HCT116 (cell line): ENCODE measurements at regions not wholly inside any gene's neighbourhood (a gene's known extent, or its start where the extent isn't known, plus 50 kb on each side); places are given as distances from the start of the nearest gene placed in this dataset.

Experiments
- ATAC-seq: fragments of 200-7000 bp; cut with Tn5 transposase; 2 replicates; pipeline ENCODE4 v1.9.1; 2020; ENCODE audit warnings: mild to moderate bottlenecking, moderate library complexity
- BruUV-seq: library from RNA; stranded (reverse); fragments of 400-500 nt; replicated peaks from 2 replicates; lab custom pipeline; 2021; lab: Mats Ljungman, UMichigan
- CTCF ChIA-PET: fragments of 300-600 bp; sonication (Branson Sonifier 250); formaldehyde crosslinking; loops from one replicate; lab custom pipeline; 2021; ENCODE audit warnings: antibody characterized with exemption; lab: Charles Lee
- POLR2A ChIA-PET: fragments of 300-600, 350-600 bp; sonication (Branson Sonifier 250); formaldehyde crosslinking; loops from one replicate; lab custom pipeline; 2021; ENCODE audit warnings: antibody characterized with exemption; lab: Charles Lee
- RAD21 ChIA-PET, 2 experiments: fragments of 300-600 bp; sonication (Branson Sonifier 250); formaldehyde crosslinking; loops; one replicate each; lab custom pipeline; 2023; ENCODE audit warnings: low total read pairs in 2 of 2; ENCODE audit not compliant: uncharacterized antibody in 2 of 2, unreplicated experiment in 2 of 2, low non-redundant PET in 1 of 2; lab: Charles Lee
- DNase-seq: peaks from one replicate; pipeline ENCODE4 v3.0.0-alpha.2; 2010; ENCODE audit warnings: low read depth, low spot score
- H2AFZ ChIP-seq: fragments of 200-600 bp; shearing (Covaris generic), sonication (generic); 2 replicates; pipeline ENCODE4 v1.6.1; 2017; ENCODE audit warnings: low read depth, mixed run types, mixed read lengths, antibody characterized with exemption, low read length; ENCODE audit not compliant: poor library complexity, severe bottlenecking
- H3K27ac ChIP-seq: 2 replicates; pipeline ENCODE4 v1.5.1; 2012; ENCODE audit warnings: low read depth, low read length
- H3K27me3 ChIP-seq: fragments of 200-600 bp; sonication (generic); 2 replicates; pipeline ENCODE4 v1.6.1; 2016; ENCODE audit warnings: mixed run types, low read length, mixed read lengths; ENCODE audit not compliant: insufficient read depth
- H3K36me3 ChIP-seq, 2 experiments: fragments of 200-500 bp in 1 of 2; fragments of 200-600 bp in 1 of 2; sonication (Bioruptor generic) in 1 of 2; sonication (generic) in 1 of 2; 2 replicates each; pipeline versions ENCODE4 v1.5.1 to v1.6.1; 2014 to 2016; ENCODE audit warnings: low read length in 2 of 2, inconsistent platforms in 1 of 2, mixed read lengths in 1 of 2, mixed run types in 1 of 2; ENCODE audit not compliant: insufficient read depth in 2 of 2, control insufficient read depth in 1 of 2
- H3K4me1 ChIP-seq, 2 experiments: fragments of 200-600 bp in 1 of 2; sonication (generic) in 1 of 2; 2 replicates each; pipeline versions ENCODE4 v1.5.1 to v1.6.1; 2012 to 2017; ENCODE audit warnings: low read length in 2 of 2, inconsistent platforms in 1 of 2, mild to moderate bottlenecking in 1 of 2, mixed read lengths in 1 of 2, mixed run types in 1 of 2, moderate library complexity in 1 of 2; ENCODE audit not compliant: insufficient read depth in 2 of 2, control insufficient read depth in 1 of 2
- H3K4me2 ChIP-seq: fragments of 200-600 bp; sonication (generic); 2 replicates; pipeline ENCODE4 v1.6.1; 2017; ENCODE audit warnings: mixed run types, low read length, mixed read lengths
- H3K4me3 ChIP-seq, 2 experiments: fragments of 200-600 bp in 1 of 2; sonication (generic) in 1 of 2; replicated peaks in 1 of 2; 2 replicates each; pipeline ENCODE4 v1.5.1; 2011 to 2016; ENCODE audit warnings: low read length in 2 of 2, control low read depth in 1 of 2, low read depth in 1 of 2, mild to moderate bottlenecking in 1 of 2, mixed read lengths in 1 of 2, mixed run types in 1 of 2
- H3K79me2 ChIP-seq: fragments of 200-600 bp; sonication (generic); 2 replicates; pipeline ENCODE4 v1.6.1; 2017; ENCODE audit warnings: mild to moderate bottlenecking, mixed run types, low read length, moderate library complexity, mixed read lengths; ENCODE audit not compliant: insufficient read depth
- H3K9ac ChIP-seq: fragments of 200-600 bp; sonication (generic); 2 replicates; pipeline ENCODE4 v1.6.1; 2016; ENCODE audit warnings: low read length, mixed read lengths
- H3K9me2 ChIP-seq: fragments of 200-600 bp; sonication (generic), shearing (Covaris generic); 2 replicates; pipeline ENCODE4 v1.6.1; 2017; ENCODE audit warnings: mixed run types, mild to moderate bottlenecking, moderate library complexity; ENCODE audit not compliant: insufficient read depth
- H3K9me3 ChIP-seq, 2 experiments: fragments of 200-500 bp in 1 of 2; fragments of 200-600 bp in 1 of 2; sonication (Bioruptor generic) in 1 of 2; sonication (generic) in 1 of 2; 2 replicates each; pipeline ENCODE4 v1.6.1; 2014 to 2017; ENCODE audit warnings: low read length in 2 of 2, mixed read lengths in 2 of 2, inconsistent platforms in 1 of 2, low read depth in 1 of 2, mild to moderate bottlenecking in 1 of 2, mixed run types in 1 of 2, moderate library complexity in 1 of 2; ENCODE audit not compliant: control insufficient read depth in 1 of 2, insufficient read depth in 1 of 2
- H4K20me1 ChIP-seq: fragments of 200-600 bp; sonication (generic), shearing (Covaris generic); 2 replicates; pipeline ENCODE4 v1.6.1; 2017; ENCODE audit warnings: mixed run types, mild to moderate bottlenecking, moderate library complexity; ENCODE audit not compliant: insufficient read depth
- ATF3 ChIP-seq: IDR thresholded peaks from 2 replicates; pipeline ENCODE4 v1.6.1; 2012
- CBX3 ChIP-seq: IDR thresholded peaks from 2 replicates; pipeline ENCODE4 v1.6.1; 2012; ENCODE audit warnings: low read depth
- CEBPB ChIP-seq: IDR thresholded peaks from 2 replicates; pipeline ENCODE4 v1.6.1; 2012; ENCODE audit warnings: low read depth
- CTCF ChIP-seq, 3 experiments: fragments of 200-600 bp in 1 of 3; sonication (generic) in 1 of 3; IDR thresholded peaks in 2 of 3; conservative IDR thresholded peaks in 1 of 3; 2 replicates each; pipeline ENCODE4 v1.5.1; 2012 to 2017; ENCODE audit warnings: low read depth in 2 of 3, low read length in 2 of 3, antibody characterized with exemption in 1 of 3, borderline replicate concordance in 1 of 3, control low read depth in 1 of 3, mild to moderate bottlenecking in 1 of 3, mixed read lengths in 1 of 3, mixed run types in 1 of 3, moderate library complexity in 1 of 3; ENCODE audit not compliant: insufficient read depth in 1 of 3
- ELF1 ChIP-seq: IDR thresholded peaks from 2 replicates; pipeline ENCODE4 v1.6.1; 2012; ENCODE audit warnings: low read depth, borderline replicate concordance
- EZH2 ChIP-seq: fragments of 200-600 bp; sonication (generic); IDR thresholded peaks from 2 replicates; pipeline ENCODE4 v1.6.1; 2017; ENCODE audit warnings: antibody characterized with exemption, mixed run types
- EZH2phosphoT487 ChIP-seq: fragments of 200-600 bp; IDR thresholded peaks from 2 replicates; pipeline ENCODE4 v1.6.1; 2018; ENCODE audit warnings: antibody characterized with exemption, borderline replicate concordance
- FOSL1 ChIP-seq: IDR thresholded peaks from 2 replicates; pipeline ENCODE4 v1.6.1; 2012; ENCODE audit warnings: low read depth
- JUND ChIP-seq: IDR thresholded peaks from 2 replicates; pipeline ENCODE4 v1.6.1; 2012
- POLR2A ChIP-seq: IDR thresholded peaks from 2 replicates; pipeline ENCODE4 v1.7.0; 2011; ENCODE audit warnings: borderline replicate concordance; ENCODE audit not compliant: insufficient read depth, insufficient read length; ENCODE audit errors: extremely low read depth
- POLR2AphosphoS5 ChIP-seq: IDR thresholded peaks from 2 replicates; pipeline ENCODE4 v1.6.1; 2011; ENCODE audit warnings: mild to moderate bottlenecking, low read depth, low read length, moderate library complexity
- RAD21 ChIP-seq: IDR thresholded peaks from 2 replicates; pipeline ENCODE4 v1.6.1; 2012; ENCODE audit warnings: low read depth, mild to moderate bottlenecking
- SP1 ChIP-seq: IDR thresholded peaks from 2 replicates; pipeline ENCODE4 v1.6.1; 2012; ENCODE audit warnings: low read depth
- SRF ChIP-seq: IDR thresholded peaks from 2 replicates; pipeline ENCODE4 v1.6.1; 2012; ENCODE audit warnings: low read depth
- YY1 ChIP-seq: IDR thresholded peaks from 2 replicates; pipeline ENCODE4 v1.6.1; 2011; ENCODE audit warnings: low read length, low read depth, moderate library complexity, mild to moderate bottlenecking; ENCODE audit not compliant: insufficient replicate concordance; ENCODE audit errors: extremely low read depth
- ZBTB33 ChIP-seq: IDR thresholded peaks from 2 replicates; pipeline ENCODE4 v1.6.1; 2011; ENCODE audit warnings: mild to moderate bottlenecking, low read length, moderate library complexity; ENCODE audit not compliant: insufficient replicate concordance; ENCODE audit errors: extremely low read depth
- ZFX ChIP-seq: fragments of 450-650 bp; IDR thresholded peaks from 2 replicates; pipeline ENCODE4 v1.6.1; 2017
- ZNF274 ChIP-seq: fragments of 200-500 bp; sonication (Bioruptor generic); IDR thresholded peaks from 2 replicates; pipeline ENCODE4 v1.6.1; 2014; ENCODE audit warnings: mild to moderate bottlenecking, low read depth, low read length, inconsistent platforms
- intact Hi-C: fragments of 100-400 bp; cut with micrococcal nuclease; formaldehyde crosslinking; loops from 2 replicates; pipeline ENCODE4 v1.10.0; 2022

GRCh38 chr9:33728613-33729012, 66.7 kb upstream of the PRSS3 start:
- no peaks in the 10 kb centered on the region for H3K27me3 ChIP-seq
- no peak overlapping the region for H3K4me3 ChIP-seq
- ChIA-PET POLR2A (no interaction called here), RAD21 (no interaction called here), CTCF (interaction anchor here (1.0 kb wide), 1 partner anchor 104 kb away, joined by 3 read pairs; no protein-coding TSS in a partner anchor)
- H3K9ac ChIP-seq, result no peak overlapping the region
- H4K20me1 ChIP-seq, result no peaks in the 10 kb centered on the region
- DNase-seq, result no peak
- no peaks in the 10 kb centered on the region for H3K4me1 ChIP-seq
- BruUV-seq, result no TSS peak
- H3K79me2 ChIP-seq, result no peaks in the 10 kb centered on the region
- no peak overlapping the region for H3K27ac ChIP-seq
- intact Hi-C loops, result no loop called here
- H3K4me2 ChIP-seq, result no peak overlapping the region
- H3K36me3 ChIP-seq, result no peaks in the 10 kb centered on the region
- TF ChIP-seq CEBPB (no peak), ZFX (no peak), POLR2A (no peak), CBX3 (no peak), JUND (no peak), EZH2 (no peak), SRF (no peak), CTCF (IDR thresholded peaks at IDR 0.05 in 2 of 3, conservative IDR thresholded peaks at IDR 0.05 in 1 of 3; ENCODE audit: borderline replicate concordance in 1 of 3, insufficient read depth in 1 of 3, low read depth in 2 of 3, low read length in 2 of 3) (no peak), SP1 (no peak), POLR2AphosphoS5 (no peak), ZBTB33 (no peak), RAD21 (no peak), ZNF274 (no peak), FOSL1 (no peak), YY1 (no peak), ELF1 (no peak), EZH2phosphoT487 (no peak), ATF3 (no peak)
- ATAC-seq, result no peak
- H3K9me2 ChIP-seq, result no peaks in the 10 kb centered on the region
- H3K9me3 ChIP-seq, result no peaks in the 10 kb centered on the region; a peak in 1 of 4 replicates
- no peak overlapping the region for H2AFZ ChIP-seq
